ENCODE measurements at regions not wholly inside any gene's neighbourhood (a gene's known extent, or its start where the extent isn't known, plus 50 kb on each side); places are given as distances from the start of the nearest gene placed in this dataset.

DNA sequence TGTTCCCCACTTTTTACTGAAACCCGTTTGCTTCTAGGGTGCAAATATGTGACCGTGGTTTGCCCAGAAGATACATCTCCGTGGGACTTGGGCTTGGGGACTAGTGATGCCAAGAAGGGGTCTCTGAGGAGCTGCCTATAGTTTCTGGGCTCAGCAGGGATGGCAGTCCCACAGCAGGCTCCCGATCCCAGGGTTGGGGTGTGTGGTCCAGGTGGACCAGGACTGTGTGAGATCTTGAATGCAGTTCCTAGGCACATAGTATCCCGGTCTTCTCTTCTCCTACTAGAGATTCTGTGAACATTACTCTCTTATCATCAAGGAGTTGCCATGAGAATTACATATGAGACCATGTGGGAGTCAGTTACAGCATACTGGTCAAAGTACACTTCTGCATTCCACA, 435.8 kb upstream of the SPRED2 start:
- TF ChIP-seq, protein P1, sequence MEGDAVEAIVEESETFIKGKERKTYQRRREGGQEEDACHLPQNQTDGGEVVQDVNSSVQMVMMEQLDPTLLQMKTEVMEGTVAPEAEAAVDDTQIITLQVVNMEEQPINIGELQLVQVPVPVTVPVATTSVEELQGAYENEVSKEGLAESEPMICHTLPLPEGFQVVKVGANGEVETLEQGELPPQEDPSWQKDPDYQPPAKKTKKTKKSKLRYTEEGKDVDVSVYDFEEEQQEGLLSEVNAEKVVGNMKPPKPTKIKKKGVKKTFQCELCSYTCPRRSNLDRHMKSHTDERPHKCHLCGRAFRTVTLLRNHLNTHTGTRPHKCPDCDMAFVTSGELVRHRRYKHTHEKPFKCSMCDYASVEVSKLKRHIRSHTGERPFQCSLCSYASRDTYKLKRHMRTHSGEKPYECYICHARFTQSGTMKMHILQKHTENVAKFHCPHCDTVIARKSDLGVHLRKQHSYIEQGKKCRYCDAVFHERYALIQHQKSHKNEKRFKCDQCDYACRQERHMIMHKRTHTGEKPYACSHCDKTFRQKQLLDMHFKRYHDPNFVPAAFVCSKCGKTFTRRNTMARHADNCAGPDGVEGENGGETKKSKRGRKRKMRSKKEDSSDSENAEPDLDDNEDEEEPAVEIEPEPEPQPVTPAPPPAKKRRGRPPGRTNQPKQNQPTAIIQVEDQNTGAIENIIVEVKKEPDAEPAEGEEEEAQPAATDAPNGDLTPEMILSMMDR (IDR thresholded peaks at IDR 0.05) = no peak
- no peak for TF ChIP-seq EZH2 (IDR thresholded peaks at IDR 0.05; ENCODE audit: borderline replicate concordance, insufficient read depth, low read depth, low read length, poor library complexity, severe bottlenecking)

Data from B cell (primary cell).